ENCODE measurements at regions not wholly inside any gene's neighbourhood (a gene's known extent, or its start where the extent isn't known, plus 50 kb on each side); places are given as distances from the start of the nearest gene placed in this dataset.

GRCh38 chr13:47351798-47352197 lies 454.9 kb upstream of the HTR2A start:
- TF ChIP-seq, protein P1, sequence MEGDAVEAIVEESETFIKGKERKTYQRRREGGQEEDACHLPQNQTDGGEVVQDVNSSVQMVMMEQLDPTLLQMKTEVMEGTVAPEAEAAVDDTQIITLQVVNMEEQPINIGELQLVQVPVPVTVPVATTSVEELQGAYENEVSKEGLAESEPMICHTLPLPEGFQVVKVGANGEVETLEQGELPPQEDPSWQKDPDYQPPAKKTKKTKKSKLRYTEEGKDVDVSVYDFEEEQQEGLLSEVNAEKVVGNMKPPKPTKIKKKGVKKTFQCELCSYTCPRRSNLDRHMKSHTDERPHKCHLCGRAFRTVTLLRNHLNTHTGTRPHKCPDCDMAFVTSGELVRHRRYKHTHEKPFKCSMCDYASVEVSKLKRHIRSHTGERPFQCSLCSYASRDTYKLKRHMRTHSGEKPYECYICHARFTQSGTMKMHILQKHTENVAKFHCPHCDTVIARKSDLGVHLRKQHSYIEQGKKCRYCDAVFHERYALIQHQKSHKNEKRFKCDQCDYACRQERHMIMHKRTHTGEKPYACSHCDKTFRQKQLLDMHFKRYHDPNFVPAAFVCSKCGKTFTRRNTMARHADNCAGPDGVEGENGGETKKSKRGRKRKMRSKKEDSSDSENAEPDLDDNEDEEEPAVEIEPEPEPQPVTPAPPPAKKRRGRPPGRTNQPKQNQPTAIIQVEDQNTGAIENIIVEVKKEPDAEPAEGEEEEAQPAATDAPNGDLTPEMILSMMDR (IDR thresholded peaks at IDR 0.05), result no peak
- no peak for TF ChIP-seq POLR2A (IDR thresholded peaks at IDR 0.05)
